TTC549 (cell line): ENCODE measurements at regions not wholly inside any gene's neighbourhood (a gene's known extent, or its start where the extent isn't known, plus 50 kb on each side); places are given as distances from the start of the nearest gene placed in this dataset.
"Not testable (repeated sequence)": the region's sequence is repeated elsewhere in the genome, so short reads cannot be mapped to it uniquely, and the experiment has no call there.

Experiments used
- FAIRE-seq: peaks from 2 replicates; lab custom pipeline; 2012; peaks lifted over from hg19 to GRCh38; lab: Jason Lieb, UNC

- no peak for FAIRE-seq
Measured at GRCh38 chr15:62506217-62506805, 341.2 kb upstream of the C2CD4B start.

DNA sequence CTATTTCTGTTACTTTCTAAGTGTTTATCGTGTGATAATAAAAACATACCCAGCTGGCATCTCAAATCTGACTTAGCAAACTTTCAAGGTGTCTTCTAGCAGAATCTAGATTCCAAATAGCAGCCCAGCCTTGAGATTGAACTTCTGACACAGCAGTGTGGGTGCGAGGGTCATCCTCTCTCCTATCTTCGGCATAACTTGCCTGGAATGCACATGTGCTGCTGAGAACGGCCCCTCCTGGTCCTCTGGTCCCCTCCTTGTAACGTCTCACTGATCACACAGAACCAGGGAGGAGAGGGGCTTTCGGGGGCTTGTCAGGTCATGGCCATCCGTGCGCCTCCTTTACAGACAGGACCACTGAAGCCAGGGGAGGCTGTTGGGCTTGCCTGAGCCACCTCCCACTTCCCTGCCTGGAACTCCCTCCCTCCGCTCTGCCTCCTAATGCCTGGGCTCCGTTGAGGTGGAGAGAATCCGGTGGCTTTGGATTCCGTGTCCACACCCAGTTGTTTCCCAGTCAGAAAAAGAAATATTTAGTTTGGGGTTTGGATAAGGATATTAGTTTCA is 344.4 kb upstream of the C2CD4B start:
- FAIRE-seq = no peak

DNA sequence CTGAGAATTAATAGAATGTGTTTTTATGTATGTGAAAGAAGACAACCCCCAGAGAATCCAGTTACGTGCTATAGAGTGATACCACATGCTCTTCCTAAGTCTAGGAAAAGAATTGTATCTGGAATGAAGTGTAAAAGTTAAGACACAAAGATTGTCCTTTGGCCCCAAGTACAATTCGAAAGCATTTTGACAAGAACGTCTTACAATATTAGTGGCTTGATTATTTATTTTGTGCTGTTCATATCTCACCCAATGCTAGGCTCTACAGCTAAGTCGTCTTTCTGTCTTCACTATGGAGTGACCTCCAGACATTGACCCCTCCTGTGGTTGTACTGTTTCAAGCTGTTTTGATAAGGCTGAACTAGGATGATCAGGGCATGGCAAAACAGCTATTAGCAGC is 345.7 kb upstream of the C2CD4B start:
- no peak for FAIRE-seq

DNA sequence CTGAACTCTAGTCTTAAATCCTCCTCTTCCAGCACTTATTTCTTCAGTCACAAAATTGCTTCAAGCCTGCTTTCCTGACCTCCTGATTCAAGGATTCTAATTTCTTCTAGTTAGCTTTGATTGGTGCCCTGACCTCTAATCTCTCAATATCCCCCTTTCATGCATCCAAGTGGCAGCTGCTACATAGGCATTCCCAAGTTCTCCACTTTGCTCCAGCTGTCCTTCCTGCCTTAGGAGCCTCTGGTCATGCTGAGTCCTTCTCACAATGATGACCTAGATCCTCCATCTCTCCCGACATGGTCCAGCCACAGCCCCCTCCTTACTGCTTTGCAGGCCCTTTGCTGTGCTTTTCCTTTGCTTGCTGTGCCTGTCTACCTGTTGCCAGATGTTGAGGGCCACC is 347.8 kb upstream of the C2CD4B start:
- FAIRE-seq = no peak

- no peak for FAIRE-seq
Measured at GRCh38 chr15:62513893-62514292, 348.8 kb upstream of the C2CD4B start.

DNA sequence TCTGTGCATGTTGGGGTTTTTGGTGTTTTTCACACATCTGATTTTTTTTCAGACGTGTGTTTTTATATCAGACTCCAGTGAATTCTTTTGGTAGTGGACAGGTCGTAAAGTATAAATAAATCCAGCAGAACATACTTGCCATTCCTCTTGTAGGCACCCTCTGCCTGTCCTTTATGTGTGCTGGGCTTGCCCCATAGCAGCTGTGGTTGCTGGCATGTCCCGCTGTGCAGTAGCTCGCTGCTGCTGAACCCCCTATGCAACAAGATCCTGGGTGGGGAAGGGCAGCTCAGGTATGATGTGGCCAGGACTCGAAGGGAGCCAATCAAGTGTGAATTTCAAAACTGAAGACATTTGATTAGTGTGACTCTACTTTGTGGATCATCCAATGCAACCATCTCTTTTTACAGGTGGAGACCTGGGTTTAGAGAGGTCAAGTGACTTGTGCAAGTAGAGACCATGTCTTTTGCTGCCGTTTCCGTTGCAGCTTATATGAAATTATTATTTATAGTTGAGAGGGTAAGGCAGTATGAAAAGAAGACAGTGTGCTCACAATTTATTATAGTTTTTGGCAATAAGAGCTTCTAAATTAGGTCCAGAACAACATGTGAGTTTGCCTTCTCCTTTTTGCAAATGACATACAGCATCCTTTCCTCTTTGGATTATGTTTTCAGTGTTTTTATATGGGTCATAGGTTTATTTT is 350.8 kb upstream of the C2CD4B start:
- FAIRE-seq = no peak

- no peak for FAIRE-seq
Measured at GRCh38 chr15:62517541-62517940, 352.5 kb upstream of the C2CD4B start.

DNA sequence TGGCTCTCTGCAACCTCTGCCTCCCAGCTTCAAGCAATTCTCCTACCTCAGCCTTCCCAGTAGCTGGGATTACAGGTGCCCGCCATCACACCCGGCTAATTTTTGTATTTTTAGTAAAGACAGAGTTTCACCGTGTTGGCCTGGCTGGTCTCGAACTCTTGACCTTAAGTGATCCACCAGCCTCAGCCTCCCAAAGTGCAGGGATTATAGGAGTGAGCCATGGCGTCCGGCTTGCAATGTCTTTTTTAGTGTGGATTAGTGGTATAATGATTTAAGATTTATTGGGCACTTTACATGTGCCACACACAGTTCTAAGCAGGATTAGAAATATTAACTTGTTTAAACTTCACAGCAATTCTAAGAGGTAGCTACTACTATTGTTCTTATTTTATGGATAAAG is 353.6 kb upstream of the C2CD4B start:
- FAIRE-seq = not testable (repeated sequence)

GRCh38 chr15:62519900-62520299 is 354.8 kb upstream of the C2CD4B start:
- no peak for FAIRE-seq

DNA sequence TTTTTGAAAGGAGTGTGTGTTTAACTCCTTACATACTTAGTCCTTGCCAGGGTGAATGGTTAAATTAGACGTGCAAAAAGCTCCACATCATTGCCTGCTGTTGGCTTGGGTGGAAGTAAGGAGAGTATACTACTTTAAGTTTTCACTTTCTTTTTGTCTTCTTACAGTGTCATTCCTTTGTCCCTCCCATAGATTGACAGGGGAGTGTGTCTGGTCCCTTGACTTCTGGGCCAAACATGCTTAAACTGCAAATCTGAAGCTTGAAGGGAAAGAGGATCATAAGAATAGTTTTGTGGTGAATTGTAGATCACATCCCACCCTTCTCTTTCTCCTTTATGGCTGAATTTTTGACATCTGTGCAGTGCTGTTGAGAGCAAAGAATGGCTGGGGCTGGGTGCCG is 355.8 kb upstream of the C2CD4B start:
- no peak for FAIRE-seq

DNA sequence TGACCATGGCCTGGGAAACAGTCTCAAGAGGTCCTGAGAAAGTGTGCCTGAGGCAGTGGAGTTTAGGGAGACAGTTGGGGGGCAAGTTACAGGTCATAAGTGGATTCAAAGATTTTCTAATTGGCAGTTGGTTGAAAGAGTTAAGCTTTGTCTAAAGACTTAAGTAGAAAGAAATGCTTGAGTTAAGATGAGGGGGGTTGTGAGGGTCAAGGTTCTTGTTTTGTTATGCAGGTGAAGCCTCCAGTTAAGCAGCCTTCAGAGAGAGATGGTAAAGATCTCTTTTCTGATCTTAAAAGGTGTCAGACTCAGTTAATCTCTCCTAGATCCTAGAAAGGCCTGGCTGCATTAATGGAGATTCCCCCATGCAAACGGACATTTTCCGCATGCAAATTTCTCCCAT is 356.3 kb upstream of the C2CD4B start:
- FAIRE-seq = no peak

GRCh38 chr15:62524848-62525247 is 359.8 kb upstream of the C2CD4B start:
- no peak for FAIRE-seq

DNA sequence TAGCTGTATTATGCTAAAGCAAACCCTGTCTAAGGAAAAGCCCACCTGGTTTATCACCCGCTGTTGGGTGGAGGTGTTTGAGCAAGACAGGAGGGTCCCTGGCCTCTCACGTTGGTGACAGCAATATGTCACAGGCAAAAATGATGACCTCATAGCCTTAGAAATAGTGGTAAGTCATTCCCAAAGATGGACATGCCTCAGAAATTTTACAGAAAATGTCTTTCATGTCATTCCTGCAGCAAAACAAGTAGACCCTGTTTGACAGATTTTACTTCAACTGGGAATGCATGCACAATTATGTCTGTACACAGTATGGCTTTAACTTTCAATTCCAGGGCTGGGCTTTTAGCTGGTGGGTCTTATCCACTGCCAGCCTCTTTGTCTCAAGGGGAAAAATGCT is 362.3 kb upstream of the C2CD4B start:
- no peak for FAIRE-seq

GRCh38 chr15:62528505-62528904 is 363.4 kb upstream of the C2CD4B start:
- no peak for FAIRE-seq

- FAIRE-seq = no peak
Measured at GRCh38 chr15:62532367-62532766, 367.3 kb upstream of the C2CD4B start.

DNA sequence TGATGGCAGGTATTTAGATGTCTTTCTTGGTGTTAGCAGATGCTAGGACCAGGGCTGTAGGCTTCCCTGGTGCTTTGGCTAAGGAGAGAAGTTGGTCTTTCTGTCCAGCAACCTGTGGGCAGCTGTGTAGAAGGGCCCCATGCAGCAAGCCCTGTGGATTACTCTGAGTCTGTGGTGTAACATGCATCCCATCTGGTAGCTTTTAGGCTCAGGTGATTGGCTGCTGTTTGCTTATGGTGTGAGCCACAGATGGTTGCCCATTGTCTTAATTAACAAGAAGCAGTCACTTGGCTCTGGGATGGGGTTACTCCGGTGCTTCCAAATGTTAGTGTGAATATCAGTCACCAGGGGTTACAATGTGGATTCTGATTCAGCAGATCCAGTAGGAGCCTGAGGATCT is 368.6 kb upstream of the C2CD4B start:
- FAIRE-seq = no peak

DNA sequence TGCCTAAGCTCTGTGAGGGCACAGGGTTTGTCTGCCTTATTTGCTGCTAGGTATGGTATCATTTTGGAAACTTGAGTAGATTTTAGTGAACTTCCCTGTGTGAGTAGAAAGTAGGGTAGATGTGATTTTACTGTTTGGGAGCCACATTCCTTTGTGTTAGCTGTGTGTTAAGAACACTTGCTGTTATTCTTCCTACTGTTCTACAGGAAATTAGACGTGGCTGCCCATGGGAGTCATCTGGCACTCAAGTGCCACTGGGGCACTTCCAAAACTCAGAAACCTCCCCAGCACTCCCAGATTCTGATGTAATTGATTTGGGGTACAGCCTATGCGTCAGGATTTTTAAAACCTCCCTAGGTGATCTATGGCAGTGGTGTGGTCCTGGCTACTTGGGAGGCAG is 369.9 kb upstream of the C2CD4B start:
- no peak for FAIRE-seq

- FAIRE-seq = no peak
Measured at GRCh38 chr15:62539236-62539635, 374.2 kb upstream of the C2CD4B start.

DNA sequence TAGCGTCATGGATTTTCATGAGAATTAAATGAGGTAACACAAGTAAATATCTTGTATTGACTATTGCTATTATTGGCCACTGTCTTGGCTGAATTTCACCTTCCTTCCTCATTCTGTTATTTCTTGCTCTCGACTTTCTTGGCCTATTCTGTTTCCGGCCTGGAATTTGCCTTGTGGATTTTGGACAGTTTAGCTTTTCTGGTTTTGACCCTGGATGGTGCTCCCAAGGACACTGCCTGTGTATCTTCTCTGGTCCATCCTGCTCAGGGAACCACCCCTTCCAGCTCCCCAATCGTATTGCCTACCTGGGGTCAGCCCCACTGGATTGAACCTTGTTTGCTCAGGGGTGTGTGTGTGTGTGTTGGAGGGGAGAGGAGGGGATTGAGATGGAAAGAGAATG is 376.2 kb upstream of the C2CD4B start:
- FAIRE-seq = no peak

DNA sequence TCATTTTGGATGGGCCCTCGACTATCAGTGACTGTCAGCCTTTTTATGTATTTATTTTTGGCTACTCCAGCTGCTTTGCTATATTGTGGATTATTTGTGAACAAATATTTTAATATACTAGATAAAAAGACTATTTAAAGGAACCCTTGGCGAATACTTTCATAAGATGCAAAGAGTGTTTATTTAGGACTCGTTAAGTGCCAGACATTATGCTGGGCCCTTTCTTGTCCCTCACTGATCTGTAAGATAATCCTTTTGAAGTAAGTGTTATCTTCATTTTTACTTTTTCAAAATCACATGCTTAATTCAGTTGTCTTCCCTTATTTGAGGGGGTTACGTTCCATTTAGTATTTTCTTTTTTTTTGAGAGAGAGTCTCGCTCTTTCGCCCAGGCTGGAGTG is 376.8 kb upstream of the C2CD4B start:
- FAIRE-seq = no peak

DNA sequence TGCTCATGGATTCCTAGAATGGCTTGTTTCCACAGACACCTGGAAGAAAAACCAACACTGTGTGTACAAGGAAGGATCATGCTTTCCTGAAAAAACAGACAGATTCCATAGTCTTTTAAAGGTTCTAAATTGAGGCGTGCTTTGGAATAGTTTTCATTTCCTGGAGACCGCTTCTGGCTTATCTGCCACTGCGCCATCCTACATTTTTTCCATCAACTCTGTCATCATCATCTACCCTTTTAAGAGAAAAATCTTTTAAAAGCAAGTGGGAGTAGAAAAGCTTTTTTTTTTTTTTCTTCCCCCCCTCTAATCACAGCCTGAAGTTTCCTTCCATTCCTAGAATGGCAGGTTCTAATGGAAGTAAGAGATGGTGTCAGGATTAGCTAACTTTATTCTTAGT is 379.4 kb upstream of the C2CD4B start:
- no peak for FAIRE-seq

- no peak for FAIRE-seq
Measured at GRCh38 chr15:62545467-62546227, 380.6 kb upstream of the C2CD4B start.

DNA sequence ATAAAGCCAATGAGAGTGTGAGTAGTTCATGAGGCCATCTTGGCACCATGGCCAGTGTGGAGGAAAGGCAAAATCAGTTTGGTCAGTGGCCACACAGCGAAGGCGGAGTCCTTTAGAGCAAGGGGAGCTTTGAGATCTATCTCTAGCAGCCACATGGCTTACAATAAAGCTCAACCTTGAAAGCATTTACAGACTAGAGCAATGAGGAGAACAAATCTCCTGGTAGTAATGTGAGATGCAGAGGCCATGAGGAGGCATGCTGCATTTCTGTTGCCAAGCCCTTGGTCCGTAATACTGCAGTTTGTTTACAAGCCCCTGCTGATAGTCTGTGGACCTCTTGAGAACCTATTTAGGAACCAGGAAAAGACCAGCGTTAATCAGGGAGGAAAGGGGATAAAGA is 381.5 kb upstream of the C2CD4B start:
- FAIRE-seq = no peak
